ENCODE measurements at regions not wholly inside any gene's neighbourhood (a gene's known extent, or its start where the extent isn't known, plus 50 kb on each side); places are given as distances from the start of the nearest gene placed in this dataset.
"Not testable (repeated sequence)": the region's sequence is repeated elsewhere in the genome, so short reads cannot be mapped to it uniquely, and the experiment has no call there.

DNA sequence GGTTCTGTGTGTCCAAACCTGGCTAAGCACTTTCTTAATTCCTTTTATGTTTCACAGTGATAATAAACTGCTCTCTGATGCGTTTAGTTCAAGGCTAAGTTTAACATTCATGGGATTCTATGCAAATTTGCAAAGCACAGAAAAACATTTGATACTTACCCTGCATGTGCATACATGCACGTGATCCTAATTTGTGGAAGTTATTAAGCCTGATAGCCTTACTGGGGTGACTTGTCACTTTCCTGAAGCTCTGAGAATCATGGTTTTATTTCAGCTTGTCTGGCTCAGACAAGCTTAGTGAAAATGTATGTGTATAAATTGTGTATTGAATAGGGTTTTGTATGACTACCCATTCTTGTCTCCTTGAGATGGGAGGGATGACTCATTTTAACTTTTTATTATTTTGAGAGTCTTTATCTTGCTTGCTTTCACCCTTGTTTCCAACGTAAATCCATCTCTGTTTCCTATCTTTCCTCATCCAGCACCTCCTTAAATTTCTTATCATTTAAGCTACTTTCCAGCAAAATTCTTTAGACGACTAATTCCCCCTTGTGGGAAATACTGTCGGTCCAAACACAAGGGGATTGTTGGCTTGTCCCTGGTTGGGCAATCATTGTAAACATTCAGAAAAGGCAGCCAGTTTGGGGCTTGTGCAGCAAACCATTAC is 167.1 kb downstream of the C11orf91 start:
- no peak overlapping the region for H3K4me3 ChIP-seq
- peak overlapping the region in 1 of 21 experiments; percentile 20 for H3K27ac ChIP-seq

DNA sequence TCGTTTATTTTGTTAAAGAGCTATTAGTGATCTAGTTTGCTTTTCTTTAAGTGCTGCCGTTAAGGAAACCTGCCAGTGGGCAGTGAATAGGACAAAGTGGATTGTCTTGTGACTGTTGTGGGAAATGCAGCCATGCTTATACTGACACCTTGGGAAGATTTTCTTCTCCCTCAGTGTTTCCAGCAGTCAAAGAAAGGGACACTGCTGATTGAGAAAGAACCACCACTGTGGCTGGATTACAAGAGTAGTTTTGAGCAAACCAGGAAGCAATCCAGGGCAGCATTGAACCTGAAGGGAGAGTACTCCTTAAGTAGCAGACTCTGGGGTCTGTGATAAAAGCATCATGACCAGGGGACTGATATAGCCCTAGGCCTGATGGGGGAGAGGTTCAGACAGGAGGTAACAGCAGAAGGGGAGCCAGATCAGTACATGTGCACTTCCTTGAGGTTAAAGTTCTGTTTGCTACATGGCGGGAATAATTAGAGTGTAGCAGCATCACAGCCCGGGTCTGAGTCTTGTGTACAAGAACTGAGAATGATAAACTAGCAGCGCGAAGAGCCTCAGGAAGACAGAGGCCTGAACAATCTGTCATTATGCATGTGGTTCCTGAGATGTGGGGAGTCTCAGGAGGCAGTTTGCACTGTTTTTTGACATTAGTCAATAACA is 167.8 kb downstream of the C11orf91 start:
- H3K27ac ChIP-seq = peak overlapping the region in 2 of 21 experiments; percentile 20 to 38
- no peak overlapping the region for H3K4me3 ChIP-seq

DNA sequence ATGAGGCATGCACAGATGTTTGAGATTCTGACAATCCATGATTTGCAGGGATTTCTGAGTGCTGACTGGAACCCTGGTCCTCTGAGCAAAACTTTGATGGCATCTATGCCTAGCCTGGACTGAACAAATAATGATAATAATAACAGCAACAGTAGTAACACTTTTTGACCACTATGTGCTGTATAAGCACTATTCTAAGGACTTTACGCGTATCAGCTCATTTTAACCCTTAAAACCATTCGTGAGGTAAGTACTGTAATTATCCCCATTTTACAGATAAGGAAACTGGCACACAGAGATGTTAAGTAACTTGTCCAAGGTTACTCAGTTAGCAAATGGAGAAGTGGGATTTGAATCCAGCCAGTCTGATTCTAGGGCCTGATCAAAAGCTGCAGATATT is 168.4 kb downstream of the C11orf91 start:
- peak overlapping the region in 3 of 21 experiments; percentile 20 to 39 (median 38) for H3K27ac ChIP-seq

DNA sequence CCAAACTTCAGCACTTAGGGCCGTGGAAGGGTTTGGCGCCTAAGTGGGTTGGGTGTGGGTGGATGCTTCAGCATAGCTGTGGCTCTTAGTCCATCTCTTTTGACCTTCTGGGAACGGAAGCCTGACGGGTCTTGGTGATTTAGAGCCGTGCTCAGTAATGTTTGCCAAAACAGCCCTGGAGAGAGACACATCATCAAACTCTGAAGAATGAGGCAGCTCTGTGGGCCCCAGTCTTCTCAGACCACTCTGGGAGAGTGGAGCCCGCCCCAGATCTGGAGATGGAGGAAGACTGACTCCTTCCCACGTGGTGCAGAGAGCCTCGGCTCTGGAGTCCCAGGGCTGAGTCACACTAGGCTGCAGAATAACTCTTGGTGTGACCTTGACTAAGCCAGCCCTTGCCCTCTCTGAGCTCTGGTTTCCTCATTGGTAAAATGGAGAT is 168.9 kb downstream of the C11orf91 start:
- Histone ChIP-seq H3K27ac (peak overlapping the region in 5 of 21 experiments; percentile 13 to 58 (median 38)), H3K4me3 (no peak overlapping the region)

More for the DNA sequence above, 168.4 kb downstream of the C11orf91 start:
- H3K4me3 ChIP-seq = no peak overlapping the region

DNA sequence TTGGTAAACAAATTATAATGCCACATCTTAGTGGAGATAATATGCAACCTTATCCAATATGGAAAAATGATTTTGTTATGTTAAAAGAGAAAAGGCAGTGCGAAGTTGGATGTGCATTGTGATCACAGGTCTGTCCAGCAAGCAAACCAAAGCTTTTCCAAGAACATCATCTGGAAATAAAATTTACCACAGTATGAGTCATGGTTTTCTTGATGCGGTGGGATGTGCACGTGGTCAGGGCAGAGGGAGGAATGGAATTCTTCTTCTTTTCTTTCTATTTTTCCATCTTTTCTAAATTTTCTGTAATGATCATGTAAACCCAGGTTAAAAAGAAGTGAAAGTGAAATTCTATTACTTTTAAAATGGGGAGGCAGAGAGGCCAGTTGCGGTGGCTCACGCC is 169.8 kb downstream of the C11orf91 start:
- H3K4me3 ChIP-seq = no peak overlapping the region

DNA sequence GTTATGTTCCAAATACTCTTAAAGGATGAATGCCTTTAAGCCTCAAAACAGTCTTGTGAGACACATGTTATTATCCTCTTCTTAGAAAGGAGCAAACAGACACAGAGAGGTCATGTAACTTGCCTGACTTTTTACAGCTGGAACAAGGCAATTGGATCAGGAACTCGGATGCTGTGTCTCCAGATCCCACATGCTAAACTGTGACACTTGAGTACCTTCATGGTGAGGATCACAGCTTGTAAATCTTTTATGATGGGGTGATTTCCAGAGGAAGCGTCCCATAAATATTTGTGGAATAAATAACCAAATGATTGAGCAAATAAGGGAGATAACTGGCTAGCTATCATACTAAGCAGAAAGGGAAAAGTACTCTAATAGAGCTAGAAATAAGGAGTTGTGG is 171.2 kb downstream of the C11orf91 start:
- no peak overlapping the region for H3K27ac ChIP-seq
- no peak overlapping the region for H3K4me3 ChIP-seq

More for the DNA sequence above, 169.8 kb downstream of the C11orf91 start:
- H3K27ac ChIP-seq = peak overlapping the region in 5 of 21 experiments; percentile 13 to 58 (median 37)

DNA sequence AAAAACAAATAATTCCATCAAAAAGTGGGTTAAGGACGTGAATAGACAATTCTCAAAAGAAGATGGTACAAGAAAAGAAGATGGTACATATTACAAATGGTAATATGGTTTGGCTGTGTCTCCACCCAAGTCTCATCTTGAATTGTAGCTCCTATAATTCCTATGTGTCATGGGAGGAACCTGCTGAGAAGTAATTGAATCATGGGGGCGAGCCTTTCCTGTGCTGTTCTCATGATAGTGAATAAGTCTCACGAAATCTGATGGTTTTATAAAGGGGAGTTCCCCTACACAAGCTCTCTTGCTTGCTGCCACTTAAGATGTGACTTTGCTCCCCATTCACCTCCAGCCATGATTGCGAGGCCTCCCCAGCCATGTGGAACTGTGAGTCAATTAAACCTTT is 172.9 kb downstream of the C11orf91 start:
- not testable (repeated sequence) for H3K27ac ChIP-seq

DNA sequence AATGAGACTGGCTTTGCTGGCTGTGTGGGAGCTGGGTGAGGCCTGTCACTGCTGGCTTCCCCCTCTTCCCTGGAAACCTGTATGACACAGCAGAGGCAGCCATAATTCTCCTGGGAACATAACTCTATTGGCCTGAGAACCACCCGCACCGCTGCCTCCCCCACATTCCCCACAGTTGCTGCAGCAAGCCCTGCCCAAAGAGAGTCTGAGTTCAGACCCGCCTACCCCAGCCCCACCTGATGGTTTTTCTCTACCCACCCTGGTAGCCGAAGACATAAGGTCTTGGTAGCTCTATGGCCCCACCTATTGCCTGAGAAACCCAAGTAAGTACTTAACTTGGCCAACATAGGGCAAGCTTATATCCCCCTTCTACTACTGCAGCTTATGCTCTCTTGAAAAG is 174.8 kb downstream of the C11orf91 start:
- H3K4me3 ChIP-seq = no peak overlapping the region
- H3K27ac ChIP-seq = no peak overlapping the region

More for the DNA sequence above, 172.9 kb downstream of the C11orf91 start:
- not testable (repeated sequence) for H3K4me3 ChIP-seq

DNA sequence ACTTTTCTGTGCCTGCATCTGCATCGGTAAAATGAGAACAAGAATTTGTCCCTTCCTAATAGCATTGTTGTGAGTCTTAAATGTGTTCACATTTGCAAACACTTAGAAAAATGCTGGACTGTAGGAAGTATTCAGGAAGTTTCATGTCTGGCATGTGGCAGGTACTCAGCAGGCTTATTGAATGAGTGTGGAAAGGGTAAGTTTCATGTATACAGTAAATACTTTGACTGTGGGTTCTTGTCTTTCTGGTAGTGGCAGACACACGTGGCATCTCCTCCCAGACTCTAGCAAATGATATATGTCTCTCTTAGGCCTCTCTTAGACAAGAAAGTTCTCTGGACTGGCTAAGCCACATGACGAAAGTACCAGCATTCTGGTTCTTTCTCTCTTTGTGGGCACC is 179.2 kb downstream of the C11orf91 start:
- H3K4me3 ChIP-seq = no peak overlapping the region
- no peak overlapping the region for H3K27ac ChIP-seq

DNA sequence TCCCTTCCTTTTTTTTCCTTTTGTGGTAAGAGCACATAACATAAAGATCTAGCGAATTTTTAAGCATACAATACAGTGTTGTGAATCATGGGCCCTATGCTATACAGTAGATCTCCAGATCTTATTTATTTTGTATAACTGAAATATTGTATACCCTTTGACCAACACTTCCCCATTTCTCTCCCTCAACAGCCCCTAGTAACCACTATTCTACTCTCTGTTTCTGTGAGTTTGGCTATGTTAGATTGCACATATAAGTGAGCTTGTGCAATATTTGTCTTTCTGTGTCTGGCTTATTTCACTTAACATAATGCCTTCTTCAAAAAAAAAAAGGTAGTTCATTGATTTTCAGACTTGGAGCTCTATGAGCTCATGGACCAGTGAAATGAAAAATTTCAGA is 180.5 kb downstream of the C11orf91 start:
- no peak overlapping the region for H3K27ac ChIP-seq
- no peak overlapping the region for H3K4me3 ChIP-seq

DNA sequence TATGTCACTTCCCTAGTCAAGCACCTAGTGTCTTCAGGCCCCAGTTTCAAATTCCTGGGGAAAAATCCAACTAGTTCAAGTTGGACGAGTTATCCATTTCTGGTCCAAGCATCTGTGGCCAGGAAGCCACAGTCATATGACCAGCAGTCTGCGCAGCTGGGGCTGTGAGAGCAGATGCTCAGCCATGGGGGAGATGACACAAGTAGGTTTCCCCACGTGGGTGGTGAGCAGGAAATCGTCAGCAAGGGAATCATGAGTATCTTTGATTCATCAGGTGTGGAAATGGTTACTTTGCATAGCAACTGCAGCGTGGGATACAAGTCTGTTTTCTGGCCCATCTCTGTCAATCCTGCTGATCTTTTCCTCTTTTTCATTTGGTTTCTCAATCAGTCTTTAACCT is 185.3 kb downstream of the C11orf91 start:
- H3K4me3 ChIP-seq = no peak overlapping the region
- no peak overlapping the region for H3K27ac ChIP-seq

DNA sequence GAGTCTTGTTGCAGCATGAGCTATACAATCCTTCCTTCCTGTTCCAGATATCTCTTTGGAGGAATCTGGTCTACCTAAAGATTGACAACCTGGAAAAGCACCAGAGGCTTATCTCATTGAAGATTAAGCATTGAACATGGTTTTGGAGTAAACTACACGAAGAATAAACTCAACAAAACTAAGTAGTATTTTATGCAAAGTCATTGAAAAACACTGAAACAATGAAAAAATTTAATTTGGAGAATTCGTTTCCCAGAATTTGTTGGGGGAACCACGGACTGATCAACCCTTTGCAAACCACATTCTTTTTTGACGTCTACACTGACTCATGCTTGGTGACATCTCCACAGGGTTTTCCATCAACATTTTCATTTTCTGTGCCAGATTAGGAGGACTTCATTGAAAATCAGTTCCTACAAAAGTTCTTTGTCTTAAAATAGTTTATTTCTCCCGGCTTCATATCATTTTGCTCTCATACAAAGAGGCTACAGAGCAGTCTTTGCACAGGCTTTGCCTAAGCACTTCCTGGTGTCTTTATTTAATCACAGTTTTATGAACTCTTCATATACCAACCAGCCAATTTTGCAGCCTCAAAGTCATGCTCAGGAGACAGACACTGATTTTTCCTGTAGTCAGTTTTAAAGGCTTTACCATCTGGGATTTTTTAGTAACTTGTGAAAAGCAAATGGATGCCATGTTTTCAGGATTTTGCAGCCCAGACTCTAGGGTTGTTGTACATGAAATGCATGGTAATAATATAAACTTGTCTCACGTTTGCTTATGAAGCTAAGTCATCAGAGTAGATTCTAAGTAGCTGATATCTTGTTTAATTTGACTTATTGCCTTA is 186.3 kb downstream of the C11orf91 start:
- Histone ChIP-seq H3K27ac (no peak overlapping the region), H3K4me3 (no peak overlapping the region)

DNA sequence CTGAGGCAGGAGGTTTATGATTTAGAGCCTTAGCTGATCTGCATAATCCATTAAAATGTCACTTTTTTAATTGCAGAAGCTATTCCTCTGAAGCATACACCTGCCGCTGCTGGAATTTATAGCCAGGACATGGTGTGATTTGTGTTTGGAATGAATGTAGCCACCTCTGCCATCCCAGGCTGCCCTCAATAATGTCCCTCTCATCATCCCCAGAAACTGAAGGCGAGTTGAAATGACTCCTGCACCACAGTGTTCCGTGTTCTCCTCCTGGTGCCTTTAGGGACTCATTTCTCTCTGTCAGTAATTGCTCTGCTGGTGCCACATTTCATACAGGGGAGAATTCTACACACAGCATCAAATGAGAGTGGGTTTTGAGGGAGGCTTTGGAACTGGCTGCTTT is 191.0 kb downstream of the C11orf91 start:
- no peak overlapping the region for H3K4me3 ChIP-seq
- no peak overlapping the region for H3K27ac ChIP-seq

DNA sequence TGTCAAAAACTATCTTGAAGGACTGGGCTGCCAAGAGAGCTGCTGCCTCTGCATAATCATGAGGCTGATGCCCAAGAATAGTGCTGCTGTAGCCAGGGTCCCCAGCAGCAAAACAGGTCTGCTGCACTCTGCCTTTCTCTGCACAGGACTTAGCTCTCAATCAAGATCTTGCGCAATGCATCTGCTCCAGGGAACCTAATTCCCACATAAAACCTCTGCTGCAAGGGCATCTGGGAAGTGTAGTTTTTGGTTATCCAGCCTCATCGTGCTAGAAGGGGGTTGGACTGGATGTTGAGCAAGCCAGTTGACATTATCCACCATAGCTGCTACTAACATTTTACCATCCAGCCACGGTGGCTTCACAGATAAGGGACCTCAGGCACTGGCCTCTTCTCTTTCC is 192.7 kb downstream of the C11orf91 start:
- H3K4me3 ChIP-seq = no peak overlapping the region
- H3K27ac ChIP-seq = no peak overlapping the region

DNA sequence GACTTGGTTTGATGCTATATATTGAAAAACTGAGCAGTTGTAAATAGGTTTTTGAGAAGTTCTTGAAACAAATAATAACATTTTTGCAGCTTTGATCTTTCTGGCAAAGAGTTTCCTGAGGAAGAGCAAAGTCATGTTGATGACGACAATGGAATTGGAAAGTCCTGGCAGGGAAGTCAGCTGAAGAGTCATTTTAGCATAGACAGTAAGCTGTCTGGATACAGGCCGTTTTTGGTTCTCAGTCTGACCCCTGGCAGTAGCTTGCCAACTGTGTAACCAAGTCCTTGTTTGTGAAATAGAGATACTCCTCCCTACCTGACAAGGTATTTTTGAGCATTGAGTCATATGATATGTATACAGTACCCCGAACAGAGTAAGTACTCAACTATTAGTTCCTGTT is 193.3 kb downstream of the C11orf91 start:
- no peak overlapping the region for H3K27ac ChIP-seq
- H3K4me3 ChIP-seq = no peak overlapping the region

DNA sequence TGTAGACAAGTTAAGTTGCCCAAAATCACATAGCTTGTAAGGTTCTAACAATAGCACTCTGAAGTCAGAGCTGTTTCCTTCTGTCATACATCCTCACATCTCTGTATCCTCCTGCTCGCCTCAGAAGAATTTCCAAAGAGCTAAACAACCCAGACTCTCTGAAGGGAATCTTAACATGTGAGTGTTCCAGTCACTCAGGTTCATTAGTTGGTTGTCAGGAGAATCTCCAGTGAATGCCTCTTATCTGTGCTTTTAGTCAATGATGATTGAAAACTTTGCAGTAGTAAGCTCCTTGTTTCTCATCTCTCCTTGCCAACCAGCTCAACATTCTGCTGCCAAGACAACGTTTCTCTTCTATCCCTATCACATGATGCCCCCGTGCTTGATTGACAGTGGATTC is 195.5 kb downstream of the C11orf91 start:
- Histone ChIP-seq H3K27ac (no peak overlapping the region), H3K4me3 (no peak overlapping the region)

DNA sequence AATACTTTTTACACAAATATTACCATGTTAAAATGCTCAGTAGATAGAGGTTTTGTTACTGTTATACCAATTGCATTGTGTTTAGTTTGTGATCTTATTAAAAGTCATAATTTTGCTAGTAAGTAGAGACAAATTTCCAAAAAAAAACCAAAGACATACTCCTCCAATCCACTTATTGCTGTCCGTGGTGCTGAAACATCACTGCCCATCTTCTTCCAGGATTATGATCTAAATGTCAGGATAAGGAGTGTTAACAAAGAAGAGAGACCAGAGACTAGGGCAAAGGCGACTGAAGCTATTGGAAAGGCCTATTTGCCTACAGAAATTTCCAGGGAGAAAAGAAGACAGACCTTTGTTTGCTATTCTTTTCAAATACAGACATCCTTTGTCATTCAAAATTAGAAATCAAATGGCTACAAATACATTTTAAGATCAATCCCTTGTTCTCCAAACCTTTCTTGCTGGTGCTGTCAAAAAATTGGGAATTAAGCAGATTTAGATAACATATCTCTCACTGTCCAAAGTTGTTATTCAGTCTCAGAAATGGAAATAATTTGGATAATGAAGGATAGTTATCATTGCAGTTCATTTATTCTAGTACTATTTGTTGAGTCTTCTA is 199.7 kb downstream of the C11orf91 start:
- H3K27ac ChIP-seq = no peak overlapping the region
- no peak overlapping the region for H3K4me3 ChIP-seq

DNA sequence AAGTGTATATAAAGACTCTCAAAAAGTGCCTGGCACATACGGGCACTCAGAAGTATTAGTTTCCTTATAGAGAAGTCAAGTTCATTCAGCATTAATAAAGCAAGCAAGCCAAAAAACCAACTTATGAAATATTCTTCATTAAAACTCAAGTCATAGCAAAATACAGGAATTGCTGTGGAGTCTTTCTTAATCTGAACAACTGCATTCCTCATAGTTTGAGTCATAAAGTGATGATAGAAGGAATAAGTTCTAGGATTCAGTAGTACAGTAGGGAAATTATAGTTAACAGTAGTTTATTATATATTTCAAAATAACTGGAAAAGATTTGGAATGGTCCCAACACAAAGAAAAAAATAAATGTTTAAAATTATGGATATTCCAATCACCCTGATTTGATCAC is 200.3 kb downstream of the C11orf91 start:
- Histone ChIP-seq H3K4me3 (no peak overlapping the region), H3K27ac (no peak overlapping the region)

DNA sequence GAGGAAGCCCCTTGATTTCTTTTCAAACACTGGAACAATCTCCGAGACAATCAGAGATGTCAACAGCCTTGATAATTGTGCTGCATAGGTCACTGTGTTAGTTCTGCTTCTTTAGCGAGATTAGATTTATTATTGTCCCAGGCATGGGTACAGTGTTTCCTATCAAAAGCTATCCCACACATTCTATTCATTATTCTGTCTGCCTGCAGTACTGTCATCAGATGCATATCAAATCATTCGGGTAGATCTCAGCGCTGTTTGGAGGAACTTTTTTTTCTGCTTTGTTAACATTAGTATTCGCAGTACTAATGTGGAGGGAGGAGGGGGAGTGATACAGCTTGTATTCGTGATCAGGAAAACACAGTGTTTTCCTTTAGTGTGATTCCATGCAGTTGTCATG is 208.0 kb downstream of the C11orf91 start:
- H3K27ac ChIP-seq = no peak overlapping the region
- H3K4me3 ChIP-seq = no peak overlapping the region

DNA sequence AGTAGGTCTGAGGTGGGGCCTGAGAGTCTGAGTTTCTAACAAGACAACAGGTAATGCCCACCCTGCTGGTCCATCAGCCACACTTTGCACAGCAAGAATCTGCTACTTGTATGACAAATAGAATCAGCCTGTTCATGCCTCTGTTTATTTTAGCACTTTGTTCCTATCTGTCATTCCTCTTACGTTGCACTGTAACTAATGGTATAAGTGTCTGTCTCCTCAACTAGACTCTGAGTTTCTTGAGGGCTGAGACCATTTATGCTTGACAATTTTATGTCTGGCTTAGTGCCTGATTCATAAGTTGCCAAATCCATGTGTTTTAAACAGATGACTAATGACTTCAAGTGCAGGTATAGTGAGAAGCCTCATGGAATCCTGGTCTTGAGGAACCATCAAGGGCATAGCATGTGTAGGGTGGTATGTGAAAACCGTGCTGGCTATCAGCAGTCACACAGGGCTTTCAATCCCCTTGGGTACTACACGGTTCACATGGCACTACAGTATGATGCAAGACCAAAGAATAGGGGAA is 209.7 kb downstream of the C11orf91 start:
- Histone ChIP-seq H3K4me3 (no peak overlapping the region), H3K27ac (no peak overlapping the region)
